ENCODE measurements at regions not wholly inside any gene's neighbourhood (a gene's known extent, or its start where the extent isn't known, plus 50 kb on each side); places are given as distances from the start of the nearest gene placed in this dataset.

DNA sequence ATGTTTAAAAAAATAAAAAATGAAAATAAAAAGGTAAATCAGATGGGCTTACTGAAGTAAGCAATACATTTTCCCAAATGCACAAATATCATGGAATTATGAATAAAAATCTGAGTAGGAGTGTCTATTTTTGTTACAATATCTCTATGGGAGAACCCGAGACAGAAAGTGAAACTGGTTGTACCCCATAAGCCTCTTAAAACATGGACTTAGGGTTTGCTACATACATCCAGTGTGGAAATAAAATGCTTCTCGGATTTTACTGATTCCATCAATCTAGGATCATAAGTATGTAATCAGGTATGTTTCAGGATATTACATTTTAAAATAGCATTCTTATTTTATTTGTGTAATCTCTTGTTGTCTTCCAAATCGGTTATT is 177.8 kb upstream of the CDIN1 start:
- H3K27ac ChIP-seq (ENCODE audit: low read length) = no peak overlapping the region
- H3K9me3 ChIP-seq (ENCODE audit: low read length) = no peaks in the 10 kb centered on the region
- TF ChIP-seq MXI1 (conservative IDR thresholded peaks at IDR 0.05; ENCODE audit: poor library complexity, severe bottlenecking) (no peak), POLR2AphosphoS5 (IDR thresholded peaks at IDR 0.05) (no peak), EZH2 (IDR thresholded peaks at IDR 0.05; ENCODE audit: borderline replicate concordance, insufficient read depth, low read length, poor library complexity, severe bottlenecking) (no peak), EP300 (conservative IDR thresholded peaks at IDR 0.05; ENCODE audit: poor library complexity, severe bottlenecking) (no peak), SMC3 (conservative IDR thresholded peaks at IDR 0.05; ENCODE audit: poor library complexity) (no peak), RAD21 (conservative IDR thresholded peaks at IDR 0.05) (no peak), TAF1 (IDR thresholded peaks at IDR 0.05; ENCODE audit: low read depth) (no peak)
- TF ChIP-seq, protein P1, sequence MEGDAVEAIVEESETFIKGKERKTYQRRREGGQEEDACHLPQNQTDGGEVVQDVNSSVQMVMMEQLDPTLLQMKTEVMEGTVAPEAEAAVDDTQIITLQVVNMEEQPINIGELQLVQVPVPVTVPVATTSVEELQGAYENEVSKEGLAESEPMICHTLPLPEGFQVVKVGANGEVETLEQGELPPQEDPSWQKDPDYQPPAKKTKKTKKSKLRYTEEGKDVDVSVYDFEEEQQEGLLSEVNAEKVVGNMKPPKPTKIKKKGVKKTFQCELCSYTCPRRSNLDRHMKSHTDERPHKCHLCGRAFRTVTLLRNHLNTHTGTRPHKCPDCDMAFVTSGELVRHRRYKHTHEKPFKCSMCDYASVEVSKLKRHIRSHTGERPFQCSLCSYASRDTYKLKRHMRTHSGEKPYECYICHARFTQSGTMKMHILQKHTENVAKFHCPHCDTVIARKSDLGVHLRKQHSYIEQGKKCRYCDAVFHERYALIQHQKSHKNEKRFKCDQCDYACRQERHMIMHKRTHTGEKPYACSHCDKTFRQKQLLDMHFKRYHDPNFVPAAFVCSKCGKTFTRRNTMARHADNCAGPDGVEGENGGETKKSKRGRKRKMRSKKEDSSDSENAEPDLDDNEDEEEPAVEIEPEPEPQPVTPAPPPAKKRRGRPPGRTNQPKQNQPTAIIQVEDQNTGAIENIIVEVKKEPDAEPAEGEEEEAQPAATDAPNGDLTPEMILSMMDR (IDR thresholded peaks at IDR 0.05; ENCODE audit: poor library complexity, severe bottlenecking) = no peak
- TF ChIP-seq, protein P2, sequence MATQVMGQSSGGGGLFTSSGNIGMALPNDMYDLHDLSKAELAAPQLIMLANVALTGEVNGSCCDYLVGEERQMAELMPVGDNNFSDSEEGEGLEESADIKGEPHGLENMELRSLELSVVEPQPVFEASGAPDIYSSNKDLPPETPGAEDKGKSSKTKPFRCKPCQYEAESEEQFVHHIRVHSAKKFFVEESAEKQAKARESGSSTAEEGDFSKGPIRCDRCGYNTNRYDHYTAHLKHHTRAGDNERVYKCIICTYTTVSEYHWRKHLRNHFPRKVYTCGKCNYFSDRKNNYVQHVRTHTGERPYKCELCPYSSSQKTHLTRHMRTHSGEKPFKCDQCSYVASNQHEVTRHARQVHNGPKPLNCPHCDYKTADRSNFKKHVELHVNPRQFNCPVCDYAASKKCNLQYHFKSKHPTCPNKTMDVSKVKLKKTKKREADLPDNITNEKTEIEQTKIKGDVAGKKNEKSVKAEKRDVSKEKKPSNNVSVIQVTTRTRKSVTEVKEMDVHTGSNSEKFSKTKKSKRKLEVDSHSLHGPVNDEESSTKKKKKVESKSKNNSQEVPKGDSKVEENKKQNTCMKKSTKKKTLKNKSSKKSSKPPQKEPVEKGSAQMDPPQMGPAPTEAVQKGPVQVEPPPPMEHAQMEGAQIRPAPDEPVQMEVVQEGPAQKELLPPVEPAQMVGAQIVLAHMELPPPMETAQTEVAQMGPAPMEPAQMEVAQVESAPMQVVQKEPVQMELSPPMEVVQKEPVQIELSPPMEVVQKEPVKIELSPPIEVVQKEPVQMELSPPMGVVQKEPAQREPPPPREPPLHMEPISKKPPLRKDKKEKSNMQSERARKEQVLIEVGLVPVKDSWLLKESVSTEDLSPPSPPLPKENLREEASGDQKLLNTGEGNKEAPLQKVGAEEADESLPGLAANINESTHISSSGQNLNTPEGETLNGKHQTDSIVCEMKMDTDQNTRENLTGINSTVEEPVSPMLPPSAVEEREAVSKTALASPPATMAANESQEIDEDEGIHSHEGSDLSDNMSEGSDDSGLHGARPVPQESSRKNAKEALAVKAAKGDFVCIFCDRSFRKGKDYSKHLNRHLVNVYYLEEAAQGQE (IDR thresholded peaks at IDR 0.05; ENCODE audit: borderline replicate concordance) = no peak
- H3K9me2 ChIP-seq (ENCODE audit: insufficient read depth, low read length) = no peaks in the 10 kb centered on the region
- H2AFZ ChIP-seq (ENCODE audit: low read depth, low read length) = no peak overlapping the region
- H3K4me3 ChIP-seq (ENCODE audit: low read length) = no peak overlapping the region
- no peaks in the 10 kb centered on the region for H3K79me2 ChIP-seq (replicated peaks; ENCODE audit: insufficient read depth, low read length)
- H3K9ac ChIP-seq (ENCODE audit: low read length) = no peak overlapping the region
- H3K36me3 ChIP-seq (ENCODE audit: insufficient read depth, low read length) = no peaks in the 10 kb centered on the region
- no peaks in the 10 kb centered on the region for H3F3A ChIP-seq (ENCODE audit: insufficient read depth, low read length, poor library complexity, severe bottlenecking)
- no peaks in the 10 kb centered on the region for H3K27me3 ChIP-seq (ENCODE audit: insufficient read depth, low read depth, low read length)
- H3K4me2 ChIP-seq (ENCODE audit: low read length) = no peak overlapping the region
- H4K20me1 ChIP-seq (ENCODE audit: insufficient read depth) = no peaks in the 10 kb centered on the region

DNA sequence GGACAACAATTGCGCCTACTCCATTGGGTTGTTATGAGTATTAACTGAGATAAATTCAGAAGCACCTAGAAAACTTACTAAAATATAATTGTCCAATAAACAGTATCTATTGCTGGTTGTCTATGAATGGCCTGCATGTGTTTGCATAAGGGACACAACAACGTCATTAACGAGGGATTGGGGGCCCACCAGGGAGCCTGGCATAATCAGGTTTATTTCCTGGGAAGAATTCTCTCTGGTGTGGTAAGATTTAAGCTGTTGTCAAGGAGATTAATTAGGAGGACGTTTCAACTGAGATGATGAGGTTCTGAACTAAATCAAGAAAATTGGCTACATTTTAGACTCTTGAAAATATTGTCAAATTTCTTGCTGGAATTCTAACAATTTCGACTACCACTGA is 176.1 kb upstream of the CDIN1 start:
- Histone ChIP-seq H3K9ac (ENCODE audit: low read length) (no peak overlapping the region), H3K27ac (ENCODE audit: low read length) (no peak overlapping the region), H4K20me1 (ENCODE audit: insufficient read depth) (no peaks in the 10 kb centered on the region), H3K4me3 (ENCODE audit: low read length) (no peak overlapping the region), H3K79me2 (replicated peaks; ENCODE audit: insufficient read depth, low read length) (no peaks in the 10 kb centered on the region), H3K36me3 (ENCODE audit: insufficient read depth, low read length) (no peaks in the 10 kb centered on the region), H3K27me3 (ENCODE audit: insufficient read depth, low read depth, low read length) (no peaks in the 10 kb centered on the region), H3K9me2 (ENCODE audit: insufficient read depth, low read length) (no peaks in the 10 kb centered on the region), H3F3A (ENCODE audit: insufficient read depth, low read length, poor library complexity, severe bottlenecking) (no peaks in the 10 kb centered on the region), H2AFZ (ENCODE audit: low read depth, low read length) (no peak overlapping the region), H3K4me2 (ENCODE audit: low read length) (no peak overlapping the region), H3K9me3 (ENCODE audit: low read length) (no peaks in the 10 kb centered on the region)
- TF ChIP-seq RAD21 (conservative IDR thresholded peaks at IDR 0.05) = no peak

DNA sequence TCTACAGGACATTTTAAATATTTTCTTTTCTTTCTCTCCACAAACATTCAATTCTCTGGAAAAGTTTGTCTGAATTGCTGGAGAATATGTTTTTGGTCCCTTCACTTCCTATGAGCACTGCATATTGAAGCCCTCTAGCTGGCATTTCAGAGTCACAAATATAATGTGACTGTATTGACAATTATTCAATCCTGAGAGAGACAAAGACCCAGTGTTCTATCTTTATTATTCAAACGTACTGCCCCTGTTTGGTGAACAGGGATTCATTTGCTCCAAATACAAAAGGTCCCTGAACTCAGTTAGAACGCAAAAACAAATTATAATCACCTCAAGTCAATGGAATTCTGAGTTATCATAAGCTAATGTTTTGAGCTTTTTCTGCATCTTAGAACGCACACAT is 173.1 kb upstream of the CDIN1 start:
- H3K9me2 ChIP-seq (ENCODE audit: insufficient read depth, low read length) = no peaks in the 10 kb centered on the region
- no peak overlapping the region for H3K4me3 ChIP-seq (ENCODE audit: low read length)
- H3F3A ChIP-seq (ENCODE audit: insufficient read depth, low read length, poor library complexity, severe bottlenecking) = no peaks in the 10 kb centered on the region
- TF ChIP-seq TAF1 (IDR thresholded peaks at IDR 0.05; ENCODE audit: low read depth) = no peak
- TF ChIP-seq POLR2AphosphoS5 (IDR thresholded peaks at IDR 0.05) = no peak
- no peak for TF ChIP-seq RAD21 (conservative IDR thresholded peaks at IDR 0.05)
- TF ChIP-seq, protein P1 (IDR thresholded peaks at IDR 0.05; ENCODE audit: poor library complexity, severe bottlenecking) = no peak
- TF ChIP-seq EZH2 (IDR thresholded peaks at IDR 0.05; ENCODE audit: borderline replicate concordance, insufficient read depth, low read length, poor library complexity, severe bottlenecking) = no peak
- no peaks in the 10 kb centered on the region for H3K36me3 ChIP-seq (ENCODE audit: insufficient read depth, low read length)
- no peak overlapping the region for H3K4me2 ChIP-seq (ENCODE audit: low read length)
- H2AFZ ChIP-seq (ENCODE audit: low read depth, low read length) = no peak overlapping the region
- no peak overlapping the region for H3K27ac ChIP-seq (ENCODE audit: low read length)
- no peaks in the 10 kb centered on the region for H4K20me1 ChIP-seq (ENCODE audit: insufficient read depth)
- no peak overlapping the region for H3K9ac ChIP-seq (ENCODE audit: low read length)
- no peaks in the 10 kb centered on the region for H3K9me3 ChIP-seq (ENCODE audit: low read length)
- H3K27me3 ChIP-seq (ENCODE audit: insufficient read depth, low read depth, low read length) = no peaks in the 10 kb centered on the region
- H3K79me2 ChIP-seq (replicated peaks; ENCODE audit: insufficient read depth, low read length) = no peaks in the 10 kb centered on the region

All from neural cell (in vitro differentiated cells).